ENCODE measurements at regions not wholly inside any gene's neighbourhood (a gene's known extent, or its start where the extent isn't known, plus 50 kb on each side); places are given as distances from the start of the nearest gene placed in this dataset.

- ChIA-PET CTCF (interaction anchor here (0.6 to 0.7 kb wide), 2 partner anchors 12 to 148 kb away, joined by 4 to 7 read pairs; no protein-coding TSS in a partner anchor), POLR2A (no interaction called here)
- H3K4me1 Mint-ChIP-seq: peaks cover 59% of the 10 kb centered on the region
- no peak for DNase-seq (ENCODE audit: low spot score)
- H3K9me3 Mint-ChIP-seq: peaks cover 12% of the 10 kb centered on the region
- peak overlapping the region; percentile 86 for H3K27ac Mint-ChIP-seq
- TF ChIP-seq ATF6 (CRISPR knock-in tag; IDR thresholded peaks at IDR 0.05) (no peak), NR1H2 (CRISPR knock-in tag; IDR thresholded peaks at IDR 0.05) (no peak), PRRX2 (CRISPR knock-in tag; IDR thresholded peaks at IDR 0.05) (no peak), GRHL2 (CRISPR knock-in tag; IDR thresholded peaks at IDR 0.05; ENCODE audit: insufficient replicate concordance, severe bottlenecking) (no peak), ATF3 (CRISPR knock-in tag; conservative IDR thresholded peaks at IDR 0.05) (no peak), USF1 (CRISPR knock-in tag; IDR thresholded peaks at IDR 0.05) (no peak), TCF7 (CRISPR knock-in tag; IDR thresholded peaks at IDR 0.05; ENCODE audit: low read depth) (no peak), E2F1 (CRISPR knock-in tag; IDR thresholded peaks at IDR 0.05) (no peak), ATF1 (CRISPR knock-in tag; IDR thresholded peaks at IDR 0.05) (no peak), ZNF121 (CRISPR knock-in tag; IDR thresholded peaks at IDR 0.05) (no peak), ZNF281 (CRISPR knock-in tag; IDR thresholded peaks at IDR 0.05) (no peak), IRF1 (CRISPR knock-in tag; IDR thresholded peaks at IDR 0.05) (no peak), CDX4 (CRISPR knock-in tag; IDR thresholded peaks at IDR 0.05; ENCODE audit: borderline replicate concordance) (no peak), E2F5 (CRISPR knock-in tag; IDR thresholded peaks at IDR 0.05) (no peak), GTF2I (CRISPR knock-in tag; conservative IDR thresholded peaks at IDR 0.05) (no peak), ZNF671 (CRISPR knock-in tag; IDR thresholded peaks at IDR 0.05) (no peak)
- H3K36me3 Mint-ChIP-seq: peaks cover 11% of the 10 kb centered on the region
- no peak for ATAC-seq
- H3K27me3 Mint-ChIP-seq (ENCODE audit: low read depth): peaks cover 3% of the 10 kb centered on the region; the same call in 1 of the 2 replicates
- peak overlapping the region; percentile 33 for H3K4me3 Mint-ChIP-seq
These were observed 71.1 kb upstream of the RASSF8 start for GRCh38 chr12:25887367-25887766.

- Mint-ChIP-seq H3K4me3 (no peak overlapping the region), H3K4me1 (peaks cover 55% of the 10 kb centered on the region), H3K27ac (no peak overlapping the region), H3K36me3 (peaks cover 9% of the 10 kb centered on the region), H3K27me3 (ENCODE audit: low read depth) (peaks cover 3% of the 10 kb centered on the region; the same call in 1 of the 2 replicates), H3K9me3 (peaks cover 13% of the 10 kb centered on the region)
- no peak for DNase-seq (ENCODE audit: low spot score)
- CTCF ChIA-PET: no interaction called here
- POLR2A ChIA-PET: no interaction called here
- no peak for ATAC-seq
- TF ChIP-seq ATF1 (CRISPR knock-in tag; IDR thresholded peaks at IDR 0.05) (no peak), ZBTB43 (CRISPR knock-in tag; IDR thresholded peaks at IDR 0.05) (no peak), OVOL2 (CRISPR knock-in tag; IDR thresholded peaks at IDR 0.05; ENCODE audit: borderline replicate concordance) (no peak), ZBTB21 (CRISPR knock-in tag; IDR thresholded peaks at IDR 0.05; ENCODE audit: borderline replicate concordance) (no peak), FOXP4 (CRISPR knock-in tag; IDR thresholded peaks at IDR 0.05) (no peak), NR1H2 (CRISPR knock-in tag; IDR thresholded peaks at IDR 0.05) (no peak)
These were observed 69.3 kb upstream of the RASSF8 start for GRCh38 chr12:25889185-25889584.
